ENCODE measurements at regions not wholly inside any gene's neighbourhood (a gene's known extent, or its start where the extent isn't known, plus 50 kb on each side); places are given as distances from the start of the nearest gene placed in this dataset.

- no peak for TF ChIP-seq REST (IDR thresholded peaks at IDR 0.05; ENCODE audit: borderline replicate concordance)
- TF ChIP-seq SMC3 (conservative IDR thresholded peaks at IDR 0.05; ENCODE audit: poor library complexity), result no peak
- TF ChIP-seq RAD21 (conservative IDR thresholded peaks at IDR 0.05), result no peak
- no peak for TF ChIP-seq EZH2 (IDR thresholded peaks at IDR 0.05; ENCODE audit: borderline replicate concordance, insufficient read depth, low read length, poor library complexity, severe bottlenecking)
- TF ChIP-seq MXI1 (conservative IDR thresholded peaks at IDR 0.05; ENCODE audit: poor library complexity, severe bottlenecking), result no peak
- TF ChIP-seq POLR2AphosphoS5 (IDR thresholded peaks at IDR 0.05), result no peak
- no peak for TF ChIP-seq CTCF (IDR thresholded peaks at IDR 0.05; ENCODE audit: poor library complexity, severe bottlenecking)
- TF ChIP-seq EP300 (conservative IDR thresholded peaks at IDR 0.05; ENCODE audit: poor library complexity, severe bottlenecking), result no peak
- TF ChIP-seq TAF1 (IDR thresholded peaks at IDR 0.05; ENCODE audit: low read depth), result no peak
- no peaks in the 10 kb centered on the region for H3F3A ChIP-seq (ENCODE audit: insufficient read depth, low read length, poor library complexity, severe bottlenecking)
- H4K20me1 ChIP-seq (ENCODE audit: insufficient read depth), result no peaks in the 10 kb centered on the region
- no peaks in the 10 kb centered on the region for H3K9me3 ChIP-seq (ENCODE audit: low read length)
- no peak overlapping the region for H2AFZ ChIP-seq (ENCODE audit: low read depth, low read length)
- H3K27me3 ChIP-seq (ENCODE audit: insufficient read depth, low read depth, low read length), result no peaks in the 10 kb centered on the region
- no peaks in the 10 kb centered on the region for H3K9me2 ChIP-seq (ENCODE audit: insufficient read depth, low read length)
- H3K79me2 ChIP-seq (replicated peaks; ENCODE audit: insufficient read depth, low read length), result no peaks in the 10 kb centered on the region
- H3K27ac ChIP-seq (ENCODE audit: low read length), result no peak overlapping the region
- H3K4me3 ChIP-seq (ENCODE audit: low read length), result no peak overlapping the region
- H3K36me3 ChIP-seq (ENCODE audit: insufficient read depth, low read length), result no peaks in the 10 kb centered on the region
- H3K9ac ChIP-seq (ENCODE audit: low read length), result no peak overlapping the region
- H3K4me2 ChIP-seq (ENCODE audit: low read length), result no peak overlapping the region
Measured at GRCh38 chr4:53899586-53900270, 164.7 kb downstream of the CHIC2 start.

- TF ChIP-seq SMC3 (conservative IDR thresholded peaks at IDR 0.05; ENCODE audit: poor library complexity) (no peak), EZH2 (IDR thresholded peaks at IDR 0.05; ENCODE audit: borderline replicate concordance, insufficient read depth, low read length, poor library complexity, severe bottlenecking) (no peak), REST (IDR thresholded peaks at IDR 0.05; ENCODE audit: borderline replicate concordance) (no peak), RAD21 (conservative IDR thresholded peaks at IDR 0.05) (no peak), POLR2AphosphoS5 (IDR thresholded peaks at IDR 0.05) (no peak), EP300 (conservative IDR thresholded peaks at IDR 0.05; ENCODE audit: poor library complexity, severe bottlenecking) (no peak), MXI1 (conservative IDR thresholded peaks at IDR 0.05; ENCODE audit: poor library complexity, severe bottlenecking) (no peak), TAF1 (IDR thresholded peaks at IDR 0.05; ENCODE audit: low read depth) (no peak), CTCF (IDR thresholded peaks at IDR 0.05; ENCODE audit: poor library complexity, severe bottlenecking) (no peak)
- H4K20me1 ChIP-seq (ENCODE audit: insufficient read depth), result no peaks in the 10 kb centered on the region
- H3K9ac ChIP-seq (ENCODE audit: low read length), result no peak overlapping the region
- no peaks in the 10 kb centered on the region for H3K9me3 ChIP-seq (ENCODE audit: low read length)
- H2AFZ ChIP-seq (ENCODE audit: low read depth, low read length), result no peak overlapping the region
- H3K36me3 ChIP-seq (ENCODE audit: insufficient read depth, low read length), result no peaks in the 10 kb centered on the region
- no peak overlapping the region for H3K4me3 ChIP-seq (ENCODE audit: low read length)
- no peaks in the 10 kb centered on the region for H3K79me2 ChIP-seq (replicated peaks; ENCODE audit: insufficient read depth, low read length)
- H3K9me2 ChIP-seq (ENCODE audit: insufficient read depth, low read length), result no peaks in the 10 kb centered on the region
- H3F3A ChIP-seq (ENCODE audit: insufficient read depth, low read length, poor library complexity, severe bottlenecking), result no peaks in the 10 kb centered on the region
- no peak overlapping the region for H3K4me2 ChIP-seq (ENCODE audit: low read length)
- H3K27ac ChIP-seq (ENCODE audit: low read length), result no peak overlapping the region
- no peaks in the 10 kb centered on the region for H3K27me3 ChIP-seq (ENCODE audit: insufficient read depth, low read depth, low read length)
Measured at GRCh38 chr4:53895137-53895536, 169.3 kb downstream of the CHIC2 start.
